ENCODE measurements at regions not wholly inside any gene's neighbourhood (a gene's known extent, or its start where the extent isn't known, plus 50 kb on each side); places are given as distances from the start of the nearest gene placed in this dataset.

GRCh38 chr11:10358696-10359095, 53.8 kb downstream of the ADM start:
- DNase-seq (ENCODE audit: low read depth in 2 of 2): no peak

DNA sequence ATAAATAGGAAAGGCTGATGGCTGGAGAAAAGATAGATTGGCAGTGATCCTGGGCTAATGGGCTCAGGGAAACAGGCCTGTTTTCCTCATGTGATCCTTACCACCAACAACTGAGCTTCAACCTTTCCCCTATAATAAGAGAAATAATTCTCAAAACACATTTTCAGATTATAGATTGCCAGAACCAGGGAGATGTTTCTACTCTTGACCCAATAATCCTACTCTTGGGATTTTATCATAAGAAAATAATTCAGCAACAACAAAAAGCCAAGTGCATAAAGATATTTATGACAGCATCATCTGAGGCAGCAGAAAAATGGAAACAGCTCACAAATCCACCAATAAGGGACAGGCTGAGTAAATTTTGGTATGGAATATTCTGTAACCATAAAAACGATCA, 54.3 kb downstream of the ADM start:
- no peak for DNase-seq (ENCODE audit: low read depth in 2 of 2)

- no peak for DNase-seq (ENCODE audit: low read depth in 2 of 2)
Observed at GRCh38 chr11:10360835-10361234, 56.0 kb downstream of the ADM start.

- DNase-seq (ENCODE audit: low read depth in 2 of 2): no peak
Observed at GRCh38 chr11:10365045-10365444, 60.2 kb downstream of the ADM start.

GRCh38 chr11:10366568-10367331, 61.9 kb downstream of the ADM start:
- DNase-seq (ENCODE audit: low read depth in 2 of 2): peak in 1 of 2 donors; percentile 30

- DNase-seq (ENCODE audit: low read depth in 2 of 2): no peak
Observed at GRCh38 chr11:10371926-10372641, 67.2 kb downstream of the ADM start.

DNA sequence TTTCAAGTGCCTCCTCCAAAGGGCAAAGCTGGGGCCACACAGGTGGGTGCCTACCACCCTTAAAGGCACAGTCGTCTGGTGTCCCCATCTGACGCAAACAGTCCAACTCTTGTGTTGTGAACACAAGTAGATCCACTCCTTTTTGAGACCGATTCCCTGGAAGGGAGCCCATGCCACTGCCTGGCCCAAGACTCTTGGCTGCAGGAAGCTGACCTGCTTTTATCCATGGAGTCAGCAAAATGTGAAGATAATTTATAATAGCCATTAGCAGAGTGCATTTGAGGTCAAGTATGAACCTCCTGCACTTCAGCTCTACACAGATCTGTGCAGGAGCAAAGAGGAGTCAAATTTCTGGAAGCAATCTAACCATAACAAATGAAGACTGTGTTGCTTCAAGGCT, 68.5 kb downstream of the ADM start:
- DNase-seq (ENCODE audit: low read depth in 2 of 2): no peak

- DNase-seq (ENCODE audit: low read depth in 2 of 2): no peak
Observed at GRCh38 chr11:10373929-10374328, 69.1 kb downstream of the ADM start.

DNA sequence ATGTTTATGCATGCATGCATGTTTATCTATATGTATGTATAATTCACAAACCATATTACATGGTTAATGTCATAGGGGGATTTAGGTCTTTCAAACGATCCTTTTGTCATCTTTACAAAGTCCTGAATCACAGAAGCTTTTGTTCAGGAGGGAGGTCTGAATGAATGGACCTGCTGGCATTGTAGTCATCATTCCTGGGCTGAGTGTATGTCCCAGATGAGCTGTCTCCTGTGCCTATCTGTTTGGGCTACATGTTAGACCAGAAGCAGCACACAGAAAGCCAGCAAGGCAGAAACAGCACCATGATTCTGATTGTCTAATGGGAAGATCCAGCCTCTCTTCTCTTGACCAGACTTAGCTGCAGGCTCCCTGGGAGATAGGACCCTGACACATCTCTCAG, 69.5 kb downstream of the ADM start:
- no peak for DNase-seq (ENCODE audit: low read depth in 2 of 2)

GRCh38 chr11:10375280-10375971, 70.6 kb downstream of the ADM start:
- no peak for DNase-seq (ENCODE audit: low read depth in 2 of 2)

DNA sequence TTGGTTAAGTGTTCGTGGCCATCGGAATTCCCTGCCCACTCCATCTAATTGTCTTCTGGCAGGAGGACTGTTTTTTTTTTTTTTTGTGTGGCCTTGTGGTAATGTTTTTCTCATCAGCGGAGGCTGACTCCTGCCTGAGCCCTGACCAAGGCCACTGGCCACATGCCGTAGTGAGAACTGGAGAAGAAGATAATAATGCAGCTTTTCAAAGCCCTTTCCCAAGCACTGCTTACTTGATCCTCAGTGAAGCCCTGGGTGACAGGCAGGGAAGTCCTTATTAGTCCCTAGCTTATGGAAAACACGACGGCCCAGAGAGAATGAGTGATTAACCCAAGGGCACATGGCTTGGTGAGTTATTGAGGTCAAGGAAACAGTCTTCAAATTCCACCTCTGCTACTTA, 71.2 kb downstream of the ADM start:
- no peak for DNase-seq (ENCODE audit: low read depth in 2 of 2)

- no peak for DNase-seq (ENCODE audit: low read depth in 2 of 2)
Observed at GRCh38 chr11:10377183-10377582, 72.3 kb downstream of the ADM start.

- no peak for DNase-seq (ENCODE audit: low read depth in 2 of 2)
Observed at GRCh38 chr11:10378362-10378761, 73.5 kb downstream of the ADM start.

DNA sequence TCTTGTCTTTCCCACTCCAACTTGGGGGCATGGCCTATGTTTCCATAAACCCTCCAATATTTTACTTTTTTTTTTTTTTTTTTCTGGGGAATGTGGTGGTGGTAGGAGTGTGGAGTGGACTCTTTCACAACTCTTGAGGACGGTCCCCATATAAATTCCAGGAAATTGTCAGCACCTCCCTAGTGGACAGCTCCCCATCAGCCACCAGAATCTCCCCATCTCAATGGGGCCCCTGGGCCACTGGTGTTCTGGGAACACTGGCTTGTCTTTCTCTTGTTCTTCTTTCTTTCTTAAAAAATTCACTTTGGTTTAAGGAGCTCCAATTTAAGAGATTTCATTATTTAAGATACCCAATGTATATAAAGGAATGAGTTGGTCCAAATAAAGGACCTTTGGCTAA, 74.1 kb downstream of the ADM start:
- DNase-seq (ENCODE audit: low read depth in 2 of 2): no peak

DNA sequence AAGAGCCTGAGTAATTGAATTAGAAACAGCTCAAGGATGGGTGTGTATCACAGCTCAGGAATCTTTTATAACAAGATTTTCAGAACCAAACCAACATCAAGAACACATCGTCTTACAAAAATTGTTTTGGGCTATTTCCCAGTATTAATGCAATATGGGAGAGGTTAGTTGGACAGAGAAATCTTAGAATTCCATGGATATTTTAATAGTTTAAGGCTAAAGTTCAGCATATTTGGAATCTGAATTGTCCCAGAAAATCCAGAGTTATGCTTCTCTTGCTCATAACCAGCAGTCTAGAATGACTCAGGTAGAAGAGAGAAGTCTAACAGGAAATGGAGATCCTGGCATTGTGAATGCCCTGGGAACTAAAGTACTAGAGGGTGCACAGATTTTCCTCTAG, 74.6 kb downstream of the ADM start:
- DNase-seq (ENCODE audit: low read depth in 2 of 2): no peak

DNA sequence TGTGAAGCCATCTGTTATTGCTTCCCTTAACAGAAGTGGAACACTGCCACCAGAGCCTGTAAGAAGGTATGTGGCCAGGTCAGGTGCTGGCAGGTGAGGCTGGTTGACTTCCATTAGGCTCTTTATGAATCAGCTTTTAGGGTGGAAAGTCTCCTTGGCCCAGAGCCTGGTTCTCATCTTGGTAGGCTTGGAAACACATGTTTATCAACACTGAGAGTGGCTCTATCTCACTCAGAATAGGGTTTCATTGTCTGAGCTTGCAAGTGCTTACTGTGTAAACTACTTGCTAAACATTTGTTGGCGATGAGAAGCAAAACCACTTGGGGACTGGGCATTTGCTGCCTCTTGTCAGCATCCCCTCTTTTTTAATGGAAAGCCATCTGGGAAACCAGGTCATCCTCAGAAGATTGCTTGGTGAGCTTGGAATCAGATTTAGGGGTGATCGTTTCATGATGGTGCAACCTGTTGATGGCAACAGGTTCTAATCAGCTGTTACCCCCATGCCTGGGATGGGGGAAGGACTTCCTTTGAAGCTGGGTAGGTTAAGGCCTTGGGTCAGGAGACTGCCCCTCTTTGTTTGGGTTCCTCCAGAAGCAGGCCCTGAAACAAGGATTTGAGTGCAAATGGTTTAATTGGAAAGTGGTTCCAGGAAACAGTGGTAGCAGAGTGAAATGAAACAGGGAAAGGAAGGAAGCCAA, 75.0 kb upstream of the AMPD3 start:
- DNase-seq (ENCODE audit: low read depth in 2 of 2): no peak

GRCh38 chr11:10380921-10381320, 74.1 kb upstream of the AMPD3 start:
- DNase-seq (ENCODE audit: low read depth in 2 of 2): no peak

GRCh38 chr11:10381736-10382135, 73.3 kb upstream of the AMPD3 start:
- DNase-seq (ENCODE audit: low read depth in 2 of 2): no peak

- DNase-seq (ENCODE audit: low read depth in 2 of 2): no peak
Observed at GRCh38 chr11:10382518-10382917, 72.5 kb upstream of the AMPD3 start.

DNA sequence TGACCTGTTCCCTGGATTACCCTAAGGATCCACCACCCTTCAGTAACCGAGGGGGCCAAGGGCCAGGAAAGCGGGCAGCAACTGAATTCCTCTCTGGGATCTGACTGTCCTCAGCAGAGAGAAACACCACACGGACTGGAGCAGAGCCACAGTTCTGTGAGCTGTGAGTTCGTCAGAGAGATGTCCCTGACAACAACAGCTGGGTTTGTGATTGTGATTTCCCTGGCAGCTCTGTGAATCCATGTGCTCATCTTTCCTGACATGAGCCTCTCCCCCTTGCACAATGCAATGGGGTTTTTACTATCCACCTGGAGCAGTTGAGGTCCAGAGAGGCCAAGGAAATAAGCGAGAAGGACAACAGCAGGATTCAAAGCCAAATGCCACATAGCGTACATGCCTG, 69.4 kb upstream of the AMPD3 start:
- no peak for DNase-seq (ENCODE audit: low read depth in 2 of 2)

GRCh38 chr11:10386361-10386760, 68.7 kb upstream of the AMPD3 start:
- no peak for DNase-seq (ENCODE audit: low read depth in 2 of 2)

DNA sequence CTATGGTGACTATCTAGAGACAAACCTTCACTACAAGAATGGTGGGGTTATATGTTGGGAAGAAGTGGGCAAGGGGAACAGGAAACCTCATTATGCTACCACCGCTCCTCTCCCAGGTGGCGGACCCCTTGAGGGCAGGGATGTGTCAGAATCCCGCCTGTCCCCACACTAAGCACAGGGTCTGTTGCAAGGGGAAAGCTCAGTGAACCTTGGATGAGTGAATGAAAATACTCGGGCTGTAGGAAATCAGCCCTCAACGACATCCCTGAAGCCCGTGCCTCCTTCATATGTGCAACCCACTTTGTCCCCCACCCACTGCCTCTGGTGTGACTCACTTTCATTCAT, 68.2 kb upstream of the AMPD3 start:
- no peak for DNase-seq (ENCODE audit: low read depth in 2 of 2)

Measured in stimulated activated CD8-positive, alpha-beta memory T cell treated with anti-CD3 and anti-CD28 coated beads, Interleukin-2, amount 100 ng/mL, for 1 hour (primary cell).